GM12892 (cell line): ENCODE measurements at regions not wholly inside any gene's neighbourhood (a gene's known extent, or its start where the extent isn't known, plus 50 kb on each side); places are given as distances from the start of the nearest gene placed in this dataset.

Experiments used
- POLR2A ChIP-seq: IDR thresholded peaks from 2 replicates; pipeline ENCODE4 v1.6.1; 2011; ENCODE audit warnings: low read depth, low read length, control low read depth
- POLR2AphosphoS5 ChIP-seq: IDR thresholded peaks from 2 replicates; pipeline ENCODE4 v1.6.1; 2011; ENCODE audit warnings: low read depth, low read length, control low read depth

GRCh38 chr12:132407451-132407961 is 78.1 kb upstream of the GALNT9 start:
- TF ChIP-seq POLR2A (no peak), POLR2AphosphoS5 (no peak)
